ENCODE measurements at regions not wholly inside any gene's neighbourhood (a gene's known extent, or its start where the extent isn't known, plus 50 kb on each side); places are given as distances from the start of the nearest gene placed in this dataset.
"Not testable (repeated sequence)": the region's sequence is repeated elsewhere in the genome, so short reads cannot be mapped to it uniquely, and the experiment has no call there.

DNA sequence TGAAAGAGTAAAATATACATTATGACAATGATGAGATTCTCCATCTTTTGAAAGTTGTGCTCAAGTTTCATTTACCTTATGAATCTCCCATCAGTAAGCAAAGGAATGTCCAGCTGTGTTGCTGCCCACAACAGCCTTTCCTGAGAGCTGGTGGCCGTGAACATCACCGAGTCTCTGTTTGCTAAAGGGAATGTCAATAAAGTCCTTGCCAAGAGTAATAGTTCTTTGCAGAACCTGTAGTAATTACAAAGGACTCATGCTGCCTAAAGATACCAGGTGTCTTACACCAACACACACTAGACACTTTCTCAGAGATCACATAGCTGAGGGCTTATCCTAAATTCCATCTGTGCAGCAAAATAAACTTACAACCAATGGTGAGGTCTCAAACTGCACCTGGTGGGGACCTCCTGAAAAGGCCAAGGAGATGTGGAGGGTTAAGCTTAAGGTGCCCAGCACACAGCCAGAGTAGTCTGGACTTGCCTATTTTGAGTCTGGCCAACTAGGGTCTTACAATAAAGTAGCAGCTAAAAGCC lies 111.1 kb upstream of the DAPK1 start:
- ChIA-PET POLR2A (interaction anchor here (1.0 kb wide), 1 partner anchor 12 kb away, joined by 4 read pairs; no protein-coding TSS in a partner anchor), CTCF (no interaction called here)
- H3K27me3 ChIP-seq (ENCODE audit: control insufficient read depth, insufficient read depth, low read length) = no peaks in the 10 kb centered on the region
- TF ChIP-seq, protein P1, sequence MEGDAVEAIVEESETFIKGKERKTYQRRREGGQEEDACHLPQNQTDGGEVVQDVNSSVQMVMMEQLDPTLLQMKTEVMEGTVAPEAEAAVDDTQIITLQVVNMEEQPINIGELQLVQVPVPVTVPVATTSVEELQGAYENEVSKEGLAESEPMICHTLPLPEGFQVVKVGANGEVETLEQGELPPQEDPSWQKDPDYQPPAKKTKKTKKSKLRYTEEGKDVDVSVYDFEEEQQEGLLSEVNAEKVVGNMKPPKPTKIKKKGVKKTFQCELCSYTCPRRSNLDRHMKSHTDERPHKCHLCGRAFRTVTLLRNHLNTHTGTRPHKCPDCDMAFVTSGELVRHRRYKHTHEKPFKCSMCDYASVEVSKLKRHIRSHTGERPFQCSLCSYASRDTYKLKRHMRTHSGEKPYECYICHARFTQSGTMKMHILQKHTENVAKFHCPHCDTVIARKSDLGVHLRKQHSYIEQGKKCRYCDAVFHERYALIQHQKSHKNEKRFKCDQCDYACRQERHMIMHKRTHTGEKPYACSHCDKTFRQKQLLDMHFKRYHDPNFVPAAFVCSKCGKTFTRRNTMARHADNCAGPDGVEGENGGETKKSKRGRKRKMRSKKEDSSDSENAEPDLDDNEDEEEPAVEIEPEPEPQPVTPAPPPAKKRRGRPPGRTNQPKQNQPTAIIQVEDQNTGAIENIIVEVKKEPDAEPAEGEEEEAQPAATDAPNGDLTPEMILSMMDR (IDR thresholded peaks at IDR 0.05; ENCODE audit: low read depth, low read length) = no peak
- H3K9me3 ChIP-seq (ENCODE audit: control insufficient read depth, insufficient read depth, low read length) = peaks cover 2% of the 10 kb centered on the region; the same call in 1 of the 2 replicates
- H3K27ac ChIP-seq (ENCODE audit: low read depth, low read length) = no peak overlapping the region
- DNase-seq (ENCODE audit: low read depth, low spot score) = no peak
- H3K4me3 ChIP-seq (ENCODE audit: low read depth, low read length) = no peak overlapping the region

DNA sequence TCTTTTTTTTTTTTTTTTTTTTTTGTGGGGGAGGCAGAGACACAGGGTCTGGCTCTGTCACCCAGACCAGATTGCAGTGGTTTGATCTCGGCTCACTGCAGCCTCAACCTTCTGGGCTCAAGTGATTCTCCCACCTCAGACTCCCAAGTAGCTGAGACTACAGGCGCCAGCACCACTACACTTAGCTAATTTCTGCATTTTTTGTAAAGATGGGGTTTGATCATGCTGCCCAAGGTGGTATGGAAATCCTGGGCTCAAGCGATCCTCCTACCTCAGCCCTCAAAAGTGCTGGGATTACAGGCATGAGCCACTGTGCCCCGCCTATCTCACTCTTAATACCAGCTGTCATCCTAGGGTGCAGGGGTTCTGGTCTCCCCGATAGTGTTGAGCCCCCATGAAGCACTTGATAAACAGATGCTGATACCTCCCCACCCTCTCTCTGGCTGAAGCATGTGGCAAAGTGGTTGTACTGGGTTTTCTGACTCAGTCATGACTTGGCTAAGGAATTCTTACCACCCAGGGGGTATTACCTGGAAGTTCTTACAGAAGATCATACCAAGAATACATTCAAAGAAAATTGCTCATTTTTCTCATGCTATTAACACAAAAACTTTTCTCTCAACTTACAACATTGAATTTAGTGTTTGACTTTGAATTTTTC lies 110.2 kb upstream of the DAPK1 start:
- ChIA-PET POLR2A (no interaction called here), CTCF (no interaction called here)
- TF ChIP-seq, protein P1 (IDR thresholded peaks at IDR 0.05; ENCODE audit: low read depth, low read length) = no peak
- Histone ChIP-seq H3K4me3 (ENCODE audit: low read depth, low read length) (no peak overlapping the region), H3K27me3 (ENCODE audit: control insufficient read depth, insufficient read depth, low read length) (no peaks in the 10 kb centered on the region), H3K9me3 (ENCODE audit: control insufficient read depth, insufficient read depth, low read length) (peaks cover 2% of the 10 kb centered on the region; the same call in 1 of the 2 replicates), H3K27ac (ENCODE audit: low read depth, low read length) (no peak overlapping the region)
- DNase-seq (ENCODE audit: low read depth, low spot score) = no peak

DNA sequence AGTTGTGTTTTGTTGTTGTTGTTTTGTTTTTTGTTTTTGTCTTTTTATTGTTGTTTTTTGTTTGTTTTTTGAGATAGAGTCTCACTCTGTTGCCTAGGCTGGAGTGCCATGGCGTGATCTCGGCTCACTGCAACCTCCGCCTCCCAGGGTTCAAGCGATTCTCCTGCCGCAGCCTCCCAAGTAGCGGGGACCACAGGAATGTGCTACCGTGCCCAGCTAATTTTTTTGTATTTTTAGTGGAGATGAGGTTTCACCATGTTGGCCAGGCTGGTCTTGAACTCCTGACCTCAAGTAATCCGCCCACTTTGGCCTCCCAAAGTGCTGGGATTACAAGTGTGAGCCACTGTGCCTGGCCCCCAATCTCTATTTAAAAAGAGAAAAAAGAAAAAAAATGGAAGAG lies 109.0 kb upstream of the DAPK1 start:
- H3K4me3 ChIP-seq (ENCODE audit: low read depth, low read length); H3K27ac ChIP-seq (ENCODE audit: low read depth, low read length); POLR2A ChIA-PET; CTCF ChIA-PET; H3K9me3 ChIP-seq (ENCODE audit: control insufficient read depth, insufficient read depth, low read length); H3K27me3 ChIP-seq (ENCODE audit: control insufficient read depth, insufficient read depth, low read length); DNase-seq (ENCODE audit: low read depth, low spot score): not testable (repeated sequence)

DNA sequence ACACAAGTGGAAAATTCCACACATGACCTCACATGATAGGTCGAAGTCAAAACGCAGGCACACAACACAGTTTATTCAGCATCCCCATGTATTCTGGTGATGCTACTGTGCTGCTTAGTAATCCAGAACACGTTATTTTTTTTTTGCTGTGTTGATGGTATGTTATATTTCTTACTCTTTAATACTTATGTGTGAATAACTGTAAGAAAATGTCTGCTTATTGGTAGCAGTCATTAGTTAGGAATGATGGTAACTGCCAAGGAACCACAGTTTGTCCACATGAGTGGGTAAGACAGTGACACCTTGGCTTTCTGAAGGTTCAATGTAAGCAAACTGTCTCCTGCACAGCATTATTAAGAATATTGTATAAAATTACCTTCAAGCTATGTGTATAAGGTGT lies 107.7 kb upstream of the DAPK1 start:
- Histone ChIP-seq H3K4me3 (ENCODE audit: low read depth, low read length) (no peak overlapping the region), H3K9me3 (ENCODE audit: control insufficient read depth, insufficient read depth, low read length) (no peaks in the 10 kb centered on the region; the same call in 1 of the 2 replicates), H3K27me3 (ENCODE audit: control insufficient read depth, insufficient read depth, low read length) (no peaks in the 10 kb centered on the region), H3K27ac (ENCODE audit: low read depth, low read length) (no peak overlapping the region)
- DNase-seq (ENCODE audit: low read depth, low spot score) = no peak
- ChIA-PET CTCF (no interaction called here), POLR2A (no interaction called here)
- TF ChIP-seq, protein P1 (IDR thresholded peaks at IDR 0.05; ENCODE audit: low read depth, low read length) = no peak

DNA sequence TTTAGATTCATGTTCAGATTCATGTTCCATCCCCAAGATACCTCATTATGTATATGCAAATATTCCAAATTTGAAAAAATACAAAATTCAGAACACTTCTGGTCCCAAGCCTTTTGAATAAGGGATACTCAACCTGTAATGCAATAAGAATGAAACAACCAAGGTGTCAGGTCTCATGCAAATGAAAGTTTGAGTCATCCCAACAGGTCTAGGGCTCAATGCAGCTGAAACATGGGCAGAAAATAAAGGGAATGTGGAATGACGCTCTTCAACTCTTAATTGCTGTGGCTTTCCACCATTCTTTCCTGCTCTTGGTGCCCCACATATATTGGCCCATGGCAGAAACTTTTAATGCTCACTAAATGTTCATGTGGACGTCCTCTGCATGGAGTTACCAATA lies 107.3 kb upstream of the DAPK1 start:
- no peak for DNase-seq (ENCODE audit: low read depth, low spot score)
- TF ChIP-seq, protein P1 (IDR thresholded peaks at IDR 0.05; ENCODE audit: low read depth, low read length) = no peak
- no peak overlapping the region for H3K27ac ChIP-seq (ENCODE audit: low read depth, low read length)
- H3K27me3 ChIP-seq (ENCODE audit: control insufficient read depth, insufficient read depth, low read length) = no peaks in the 10 kb centered on the region
- ChIA-PET POLR2A (no interaction called here), CTCF (no interaction called here)
- H3K4me3 ChIP-seq (ENCODE audit: low read depth, low read length) = no peak overlapping the region
- H3K9me3 ChIP-seq (ENCODE audit: control insufficient read depth, insufficient read depth, low read length) = no peaks in the 10 kb centered on the region; the same call in 1 of the 2 replicates
